Colonic mucosa (tissue), 4 donors: ENCODE measurements at regions not wholly inside any gene's neighbourhood (a gene's known extent, or its start where the extent isn't known, plus 50 kb on each side); places are given as distances from the start of the nearest gene placed in this dataset.

Experiments
- DNase-seq: peaks from one replicate; pipeline ENCODE4 v3.0.0-alpha.2; 2020
- H3K27ac ChIP-seq: fragments of 200-600 bp; one replicate; pipeline ENCODE4 v1.8.0; 2021
- H3K27me3 ChIP-seq: fragments of 200-600 bp; one replicate; pipeline ENCODE4 v1.8.0; 2021
- H3K36me3 ChIP-seq: fragments of 200-600 bp; one replicate; pipeline ENCODE4 v1.8.0; 2021
- H3K4me1 ChIP-seq: fragments of 200-600 bp; one replicate; pipeline ENCODE4 v1.8.0; 2021; ENCODE audit warnings: mild to moderate bottlenecking
- H3K4me3 ChIP-seq: fragments of 200-600 bp; one replicate; pipeline ENCODE4 v1.8.0; 2021
- H3K9ac ChIP-seq, 2 donors: one replicate each; pipeline ENCODE4 v1.7.0; 2013; ENCODE audit warnings: control low read depth in 2 of 2, low read depth in 2 of 2, low read length in 2 of 2
- H3K9me3 ChIP-seq: fragments of 200-600 bp; one replicate; pipeline ENCODE4 v1.8.0; 2021
- CTCF ChIP-seq: fragments of 200-600 bp; IDR thresholded peaks from one replicate; pipeline ENCODE4 v1.8.0; 2022; ENCODE audit warnings: antibody characterized with exemption, mild to moderate bottlenecking
- intact Hi-C: fragments of 100-400 bp; cut with DNase I; formaldehyde crosslinking; loops from one replicate; pipeline ENCODE4 v1.14.1; 2022
- donor health status: healthy.
- donor health status: DM: no; HTN: no; CAD: no.
- donor health status: DM: no; HTN: no; CAD: no.

- Histone ChIP-seq H3K27me3 (no peaks in the 10 kb centered on the region), H3K4me1 (no peaks in the 10 kb centered on the region), H3K9ac (no peak overlapping the region), H3K9me3 (no peaks in the 10 kb centered on the region), H3K27ac (no peak overlapping the region), H3K36me3 (no peaks in the 10 kb centered on the region), H3K4me3 (no peak overlapping the region)
- no peak for TF ChIP-seq CTCF
- intact Hi-C loops = no loop called here
- DNase-seq = no peak
Observed at GRCh38 chr7:41207141-41207540, 495.7 kb downstream of the INHBA start.

GRCh38 chr7:41206267-41206666 is 496.6 kb downstream of the INHBA start:
- no peak overlapping the region for H3K4me3 ChIP-seq

GRCh38 chr7:41205600-41205999 is 497.3 kb downstream of the INHBA start:
- intact Hi-C loops = no loop called here
- Histone ChIP-seq H3K4me3 (no peak overlapping the region), H3K36me3 (no peaks in the 10 kb centered on the region), H3K27ac (no peak overlapping the region), H3K9ac (no peak overlapping the region), H3K4me1 (no peaks in the 10 kb centered on the region), H3K27me3 (no peaks in the 10 kb centered on the region), H3K9me3 (no peaks in the 10 kb centered on the region)
- TF ChIP-seq CTCF = no peak
- no peak for DNase-seq

More at GRCh38 chr7:41206267-41206666, 496.6 kb downstream of the INHBA start:
- H3K4me1 ChIP-seq = no peaks in the 10 kb centered on the region
- no peaks in the 10 kb centered on the region for H3K9me3 ChIP-seq
- intact Hi-C loops = no loop called here
- no peak overlapping the region for H3K9ac ChIP-seq
- no peaks in the 10 kb centered on the region for H3K27me3 ChIP-seq
- H3K36me3 ChIP-seq = no peaks in the 10 kb centered on the region
- H3K27ac ChIP-seq = no peak overlapping the region
- TF ChIP-seq CTCF = no peak
- DNase-seq = no peak

- intact Hi-C loops = no loop called here
- H3K27ac ChIP-seq = no peak overlapping the region
- no peak overlapping the region for H3K9ac ChIP-seq
- no peaks in the 10 kb centered on the region for H3K4me1 ChIP-seq
- no peak for DNase-seq
- no peaks in the 10 kb centered on the region for H3K9me3 ChIP-seq
- no peaks in the 10 kb centered on the region for H3K36me3 ChIP-seq
- no peak overlapping the region for H3K4me3 ChIP-seq
- H3K27me3 ChIP-seq = no peaks in the 10 kb centered on the region
- no peak for TF ChIP-seq CTCF
Observed at GRCh38 chr7:41203542-41203941, 499.3 kb downstream of the INHBA start.

- Histone ChIP-seq H3K4me1 (no peaks in the 10 kb centered on the region), H3K27me3 (no peaks in the 10 kb centered on the region), H3K9ac (no peak overlapping the region), H3K4me3 (no peak overlapping the region), H3K27ac (no peak overlapping the region), H3K9me3 (no peaks in the 10 kb centered on the region), H3K36me3 (no peaks in the 10 kb centered on the region)
- TF ChIP-seq CTCF = no peak
- DNase-seq = no peak
- intact Hi-C loops = no loop called here
Observed at GRCh38 chr7:41201021-41201420, 501.9 kb downstream of the INHBA start.

- intact Hi-C loops = no loop called here
- no peak for TF ChIP-seq CTCF
Observed at GRCh38 chr7:41199136-41199535, 503.8 kb downstream of the INHBA start.

More at GRCh38 chr7:41199136-41199535, 503.8 kb downstream of the INHBA start:
- no peaks in the 10 kb centered on the region for H3K4me1 ChIP-seq
- no peak overlapping the region for H3K9ac ChIP-seq
- H3K36me3 ChIP-seq = no peaks in the 10 kb centered on the region
- no peak overlapping the region for H3K27ac ChIP-seq
- no peak overlapping the region for H3K4me3 ChIP-seq
- H3K9me3 ChIP-seq = no peaks in the 10 kb centered on the region
- no peaks in the 10 kb centered on the region for H3K27me3 ChIP-seq
- no peak for DNase-seq
